Stimulated activated CD4-positive, alpha-beta T cell treated with anti-CD3 and anti-CD28 coated beads, Interleukin-15, amount 100 ng/mL, for 48 hours (primary cell): ENCODE measurements at regions not wholly inside any gene's neighbourhood (a gene's known extent, or its start where the extent isn't known, plus 50 kb on each side); places are given as distances from the start of the nearest gene placed in this dataset.

Experiments
- DNase-seq, 2 donors: peaks; one replicate each; pipeline ENCODE4 v3.0.0-alpha.2; 2020; ENCODE audit warnings: low read depth in 2 of 2

DNA sequence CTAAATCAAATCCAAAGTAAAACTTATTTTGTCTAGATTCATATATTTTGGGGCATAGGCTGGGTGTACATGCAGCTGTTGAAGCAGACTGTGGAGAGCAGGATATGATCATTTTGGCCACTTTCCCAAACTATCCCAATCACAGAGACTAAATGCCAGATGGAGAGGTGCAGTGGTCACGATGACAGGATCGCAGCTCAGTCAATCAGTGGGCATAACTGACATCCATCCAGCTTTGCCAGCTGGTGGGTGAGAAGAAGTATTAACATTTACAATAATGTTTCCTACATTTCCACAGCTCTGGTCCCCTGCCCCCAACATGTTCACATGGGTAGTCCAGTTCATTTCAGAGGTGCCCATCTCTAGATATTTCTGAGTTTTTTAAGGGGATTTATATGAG is 255.5 kb upstream of the SESN3 start:
- DNase-seq, result no peak

DNA sequence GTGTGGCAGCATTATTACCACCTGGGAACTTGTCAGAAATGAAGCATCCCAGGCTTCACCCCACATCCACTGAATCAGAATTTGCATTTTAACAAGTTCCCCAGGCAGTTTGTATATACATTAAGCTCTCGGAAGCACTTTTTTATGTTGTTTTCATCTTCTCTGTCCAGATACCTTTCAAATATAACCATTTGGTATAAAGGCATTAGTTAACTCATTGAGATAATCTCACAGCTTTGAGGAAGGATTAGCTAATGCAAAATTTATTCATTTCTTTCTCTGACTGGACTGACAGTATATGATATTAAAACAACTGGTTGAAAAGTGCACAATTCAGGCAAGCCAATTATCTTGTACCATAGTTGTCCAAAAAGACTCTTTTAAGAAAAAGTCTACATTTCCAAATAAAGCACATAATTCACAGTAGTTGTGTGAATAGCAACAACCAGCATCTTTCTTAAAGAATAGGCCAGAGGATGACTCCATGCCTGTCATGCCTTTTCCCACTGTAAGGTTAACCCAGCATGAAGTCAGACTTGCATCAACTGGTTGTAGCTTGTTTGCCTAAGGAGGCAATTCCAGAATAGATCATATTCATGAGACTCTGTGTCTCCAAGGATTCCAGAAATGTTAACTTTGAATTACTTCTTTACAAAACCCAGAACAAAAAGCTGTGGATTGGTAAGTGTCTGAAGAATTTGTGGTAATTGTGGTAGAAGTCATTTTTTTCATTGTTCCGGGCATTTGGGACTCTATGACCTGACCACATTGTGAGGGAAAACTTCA is 254.3 kb upstream of the SESN3 start:
- no peak for DNase-seq

DNA sequence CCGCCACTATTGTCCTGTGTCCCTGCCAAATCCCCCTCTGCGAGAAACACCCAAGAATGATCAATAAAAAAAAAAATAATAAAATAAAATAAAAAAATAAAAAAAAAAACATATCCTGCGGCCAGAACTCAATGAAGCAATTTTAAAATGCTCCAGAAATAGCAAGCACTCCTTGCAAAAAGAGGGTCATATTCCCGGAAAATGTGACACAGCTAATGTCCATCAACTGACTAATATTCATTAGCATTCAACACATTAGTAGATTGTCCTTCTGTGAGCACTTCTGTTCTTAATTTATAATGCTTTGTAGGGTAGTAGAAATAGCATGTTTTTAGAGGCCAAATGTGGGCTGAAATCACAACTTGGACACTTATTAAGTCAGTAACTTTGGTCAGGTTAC is 252.3 kb upstream of the SESN3 start:
- DNase-seq, result no peak

DNA sequence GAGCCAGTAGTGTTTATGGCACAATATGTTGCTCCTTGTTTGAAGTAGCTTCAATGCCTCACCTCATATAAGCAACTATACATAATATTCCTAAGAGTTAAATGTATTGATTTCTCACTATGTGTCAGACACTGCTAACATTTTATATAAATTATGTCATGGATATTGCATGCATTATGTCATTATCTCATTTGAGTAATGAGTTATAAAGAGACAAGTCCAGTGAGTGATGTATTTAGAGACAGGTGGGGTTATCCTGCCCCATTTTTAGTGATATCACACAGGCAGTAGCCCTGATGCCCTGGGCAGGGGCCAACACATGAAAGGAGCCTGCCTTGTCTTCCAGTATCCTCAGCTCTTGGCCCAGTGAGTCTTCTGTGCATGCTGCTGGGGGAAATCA is 247.0 kb upstream of the SESN3 start:
- DNase-seq, result no peak

DNA sequence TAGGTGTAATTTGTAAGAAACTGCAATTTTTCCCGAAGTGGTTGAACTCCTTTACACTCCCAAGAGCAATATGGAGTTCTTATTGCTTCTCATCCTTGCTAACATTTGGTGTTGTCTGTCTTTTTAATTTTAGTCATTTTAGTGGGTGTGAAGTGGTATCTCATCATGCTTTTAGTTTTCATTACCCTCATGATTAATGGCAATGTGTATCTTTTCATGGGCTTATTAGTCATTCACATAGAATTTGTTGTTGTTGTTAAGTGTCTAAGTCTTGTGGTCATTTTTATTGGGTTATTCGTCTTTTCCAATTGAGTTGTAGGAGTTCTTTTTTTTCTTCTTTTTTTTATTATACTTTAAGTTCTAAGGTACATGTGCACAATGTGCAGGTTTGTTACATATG is 238.3 kb upstream of the SESN3 start:
- no peak for DNase-seq

DNA sequence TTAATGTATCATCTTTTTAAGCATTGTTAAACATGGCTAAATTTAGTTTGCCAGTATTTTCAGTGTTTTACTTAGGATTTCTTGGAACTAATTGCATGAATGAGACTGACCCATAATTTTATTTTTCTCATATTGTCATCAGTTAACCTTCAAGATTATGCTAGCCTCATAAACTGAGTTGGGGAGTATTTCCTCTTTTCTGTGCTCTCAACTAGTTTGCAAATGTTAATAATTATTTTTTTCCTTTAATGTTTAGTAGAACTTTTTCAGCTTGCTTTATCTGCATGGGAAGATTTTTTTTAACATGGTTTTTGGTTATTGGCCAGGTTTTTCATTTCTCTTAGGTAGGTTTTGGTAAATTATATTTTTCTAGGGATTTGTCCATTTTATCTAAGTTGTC is 235.4 kb upstream of the SESN3 start:
- DNase-seq, result no peak

DNA sequence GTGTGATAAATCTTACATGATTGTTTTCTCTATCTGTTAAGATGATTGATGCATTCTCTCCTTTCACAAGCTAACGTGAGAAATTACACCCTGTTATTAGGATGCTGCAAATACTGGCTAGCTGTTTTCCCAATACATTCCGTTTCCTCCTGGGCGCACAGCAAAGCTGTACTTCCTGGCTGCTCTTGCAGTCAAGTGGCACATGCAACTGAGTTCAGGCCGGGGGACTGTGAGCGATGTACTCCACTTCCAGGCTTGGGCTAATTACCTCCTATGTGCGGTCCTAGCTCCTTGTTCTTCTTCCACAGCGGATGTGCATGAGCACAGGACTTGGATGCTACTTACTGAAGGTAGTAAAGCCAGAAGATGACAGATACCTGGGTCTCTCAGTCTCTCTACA is 234.9 kb upstream of the SESN3 start:
- no peak for DNase-seq

DNA sequence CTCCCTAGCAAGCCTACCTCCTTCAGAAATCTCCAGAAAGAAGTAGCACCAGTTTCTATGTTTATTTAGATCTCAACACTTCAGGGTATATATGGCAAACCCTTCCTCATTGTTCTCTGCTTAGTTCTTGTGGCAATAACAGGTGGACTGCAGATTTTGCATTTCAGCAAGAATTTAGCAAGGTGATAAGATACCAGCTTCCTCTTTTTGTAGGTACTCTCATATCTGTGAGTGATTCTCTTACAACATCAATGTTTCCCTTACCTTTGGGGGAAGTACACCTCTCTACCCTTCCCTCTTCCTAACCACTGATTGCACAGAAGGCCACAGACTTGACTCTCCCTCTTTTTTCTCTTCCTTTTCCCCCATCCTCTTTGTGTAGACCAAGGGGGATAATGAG is 230.9 kb upstream of the SESN3 start:
- DNase-seq, result no peak

DNA sequence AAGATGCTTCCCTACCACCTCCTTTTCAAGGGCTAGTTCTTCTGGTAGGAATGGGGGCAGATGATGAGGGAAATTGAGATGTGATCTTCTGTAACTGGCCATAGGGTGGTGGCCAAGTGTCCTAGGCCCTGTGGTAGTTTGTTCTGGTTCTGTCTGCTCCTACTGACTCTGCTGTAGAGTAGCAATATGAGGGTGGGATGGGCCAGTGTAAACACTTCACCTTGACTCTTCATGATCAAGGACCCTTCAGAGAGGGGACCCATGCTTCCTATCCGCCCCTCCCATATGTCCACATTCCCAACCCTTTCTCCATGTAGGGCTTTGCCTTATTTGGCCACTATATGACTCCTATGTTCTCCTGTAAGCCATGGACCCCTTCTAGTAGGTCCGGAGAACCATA is 230.3 kb upstream of the SESN3 start:
- no peak for DNase-seq

DNA sequence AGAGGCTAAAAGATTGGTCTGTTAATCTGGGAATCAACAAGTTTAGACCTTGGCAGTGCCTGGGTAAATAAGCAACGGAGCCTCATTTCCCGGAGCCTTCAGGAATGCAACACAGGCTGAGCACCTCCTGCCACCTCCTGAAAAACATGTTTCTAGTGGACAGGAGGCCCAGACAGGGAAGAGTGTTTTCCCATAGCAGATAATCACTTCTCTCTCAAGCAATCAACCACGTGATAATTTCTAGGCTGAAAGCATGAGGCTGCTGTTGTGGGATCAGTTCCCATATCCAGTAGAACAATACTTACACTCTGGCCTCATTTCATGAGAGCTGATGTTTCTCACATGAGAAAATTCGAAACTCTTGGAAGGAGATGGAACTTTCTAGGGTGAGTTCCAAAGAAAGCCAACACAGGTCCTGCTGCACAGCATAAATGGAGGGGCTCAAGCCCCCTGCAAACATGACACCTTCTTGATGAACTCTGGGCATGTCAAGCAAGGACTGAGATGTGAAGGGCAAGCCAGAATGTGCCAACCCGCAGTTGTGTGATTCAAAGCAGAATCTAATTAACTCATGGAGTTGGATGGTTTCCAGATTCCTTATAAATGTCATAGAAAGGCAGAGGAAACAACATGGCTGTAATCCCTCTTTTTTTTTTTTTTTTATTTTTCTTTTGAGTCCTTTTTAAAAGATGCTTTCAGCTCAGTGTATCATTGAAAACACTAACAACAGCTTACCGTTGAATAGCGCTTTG is 228.5 kb upstream of the SESN3 start:
- no peak for DNase-seq

DNA sequence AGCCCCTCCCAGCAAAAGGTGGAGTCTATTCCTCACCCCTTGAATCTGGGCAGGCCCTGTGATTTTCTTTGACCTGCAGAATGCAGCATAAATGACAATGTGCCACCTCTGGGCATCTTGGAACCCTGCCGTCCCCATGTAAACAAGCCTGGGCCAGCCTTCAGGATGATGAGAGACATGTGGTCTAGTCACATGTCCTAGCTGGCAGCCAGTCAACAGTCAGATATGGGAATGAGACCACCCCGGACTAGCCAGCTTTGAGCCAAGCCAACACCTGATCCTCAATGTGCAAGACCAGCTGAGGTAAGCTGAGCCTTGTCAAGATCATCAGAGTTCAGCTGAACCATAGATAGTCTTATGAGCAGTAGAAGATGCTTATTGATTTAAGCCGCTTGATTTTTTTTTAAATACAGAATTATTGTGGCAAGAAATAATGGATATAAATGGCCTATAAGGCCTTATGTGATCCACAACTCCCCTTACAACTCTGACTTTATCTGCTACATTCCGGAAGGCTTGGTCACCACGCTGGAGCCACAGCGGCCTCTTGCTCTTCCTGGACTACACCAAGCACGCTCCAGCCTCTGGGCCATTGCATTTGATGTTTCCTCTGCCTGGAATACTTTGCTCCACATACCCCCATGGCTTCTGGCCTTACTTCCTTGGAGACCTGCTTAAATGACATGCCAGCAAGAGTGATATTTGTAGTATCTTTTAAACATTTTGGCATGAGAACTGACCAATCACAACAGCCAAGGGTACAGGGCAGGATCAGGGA is 225.9 kb upstream of the SESN3 start:
- no peak for DNase-seq

DNA sequence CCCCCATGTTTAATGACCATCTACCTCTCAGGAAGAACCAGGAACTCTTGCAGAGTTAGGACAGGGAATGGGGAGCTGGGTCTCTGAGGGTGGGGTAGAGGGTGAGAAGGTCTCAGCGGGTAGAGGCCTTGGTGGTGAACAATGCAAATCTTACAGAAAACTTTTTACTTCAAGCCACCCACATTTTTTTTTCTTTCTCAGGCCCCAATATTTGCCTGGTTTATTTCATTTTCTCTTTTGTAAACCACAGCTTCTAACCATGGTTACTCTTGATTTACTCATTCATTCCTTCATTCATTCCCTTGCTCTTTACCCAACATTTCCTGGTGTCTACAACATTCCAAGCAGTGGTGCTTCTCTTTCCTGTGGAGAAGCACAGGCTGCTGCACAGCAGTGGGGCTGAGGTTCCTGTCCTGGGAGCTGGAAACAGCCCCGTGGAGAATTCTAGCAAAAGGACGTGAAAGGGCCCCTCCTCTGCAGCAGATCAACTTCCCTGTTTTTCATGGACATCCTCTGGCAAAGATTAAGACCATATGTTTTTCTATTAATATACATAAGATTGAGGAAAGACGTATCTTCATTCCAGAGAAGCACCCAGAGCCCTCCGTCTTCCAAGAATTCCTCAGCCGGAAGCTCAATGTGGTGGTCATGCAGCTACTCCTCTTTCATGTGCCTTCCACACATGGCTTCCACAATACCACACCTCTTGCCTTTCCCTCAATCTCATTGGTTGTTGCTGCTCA is 224.4 kb upstream of the SESN3 start:
- DNase-seq, result no peak

DNA sequence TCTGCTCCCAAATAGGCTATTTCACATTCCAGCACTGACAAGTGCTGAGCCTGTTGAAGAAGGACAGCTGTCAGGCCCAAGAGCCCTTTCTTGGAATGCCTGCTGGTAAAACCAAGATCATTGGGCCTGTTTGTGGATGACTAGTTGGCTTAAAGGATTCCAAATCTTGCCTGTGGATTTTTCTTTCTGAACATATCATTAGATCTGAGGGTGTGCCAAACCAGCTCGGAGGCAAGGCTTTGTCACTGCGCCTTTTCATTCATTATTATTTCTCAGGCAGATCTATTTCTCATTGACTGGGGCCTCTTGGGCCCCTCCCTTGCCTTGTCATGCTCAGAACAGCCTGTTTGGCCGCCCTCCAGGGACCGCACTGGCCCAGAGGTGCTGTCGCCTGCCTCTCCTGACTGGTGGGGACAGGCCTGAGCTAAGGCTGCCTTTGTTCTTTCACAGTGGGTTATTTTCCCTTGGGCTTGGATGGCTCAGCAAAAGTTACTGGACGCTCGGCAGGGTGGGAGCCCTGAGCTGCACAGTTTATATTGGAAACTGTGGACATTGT is 222.7 kb upstream of the SESN3 start:
- DNase-seq, result no peak

DNA sequence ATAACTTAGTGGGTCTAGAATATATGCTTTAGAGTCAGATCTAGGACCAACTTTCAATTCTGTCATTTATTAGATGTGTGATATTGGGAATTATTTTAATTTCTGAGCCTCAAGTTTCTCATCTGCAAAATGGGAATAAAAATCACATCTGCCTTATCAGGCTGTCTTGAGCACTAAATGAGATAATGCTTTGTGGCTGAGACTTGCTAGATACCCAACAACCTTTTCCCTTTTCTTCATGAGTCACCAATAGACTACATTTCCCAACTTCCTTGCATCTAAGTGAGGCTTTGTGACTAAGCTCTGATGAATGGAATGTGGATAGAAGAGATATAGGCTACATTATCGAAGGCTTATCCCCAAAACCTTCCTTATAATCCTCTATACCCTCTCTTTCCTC is 220.7 kb upstream of the SESN3 start:
- no peak for DNase-seq

DNA sequence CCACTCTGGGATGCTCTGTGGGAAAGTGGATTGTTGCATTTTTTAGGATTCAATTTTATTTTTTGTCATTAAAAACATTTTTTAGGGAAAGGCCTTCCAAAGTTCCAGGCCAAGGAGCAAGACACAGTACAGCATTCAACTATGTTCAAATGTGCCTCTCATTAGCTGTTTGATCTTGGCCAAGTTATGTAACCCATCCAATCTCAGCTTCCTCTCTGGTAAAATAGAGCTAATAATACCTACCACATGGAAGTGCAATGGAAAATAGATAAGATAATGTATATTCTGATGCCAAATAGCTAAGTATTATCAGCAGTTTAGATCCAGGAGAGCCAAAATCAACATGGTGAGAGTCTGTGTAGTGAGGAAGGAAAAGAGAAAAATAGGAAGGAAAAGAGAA is 220.3 kb upstream of the SESN3 start:
- DNase-seq, result no peak

DNA sequence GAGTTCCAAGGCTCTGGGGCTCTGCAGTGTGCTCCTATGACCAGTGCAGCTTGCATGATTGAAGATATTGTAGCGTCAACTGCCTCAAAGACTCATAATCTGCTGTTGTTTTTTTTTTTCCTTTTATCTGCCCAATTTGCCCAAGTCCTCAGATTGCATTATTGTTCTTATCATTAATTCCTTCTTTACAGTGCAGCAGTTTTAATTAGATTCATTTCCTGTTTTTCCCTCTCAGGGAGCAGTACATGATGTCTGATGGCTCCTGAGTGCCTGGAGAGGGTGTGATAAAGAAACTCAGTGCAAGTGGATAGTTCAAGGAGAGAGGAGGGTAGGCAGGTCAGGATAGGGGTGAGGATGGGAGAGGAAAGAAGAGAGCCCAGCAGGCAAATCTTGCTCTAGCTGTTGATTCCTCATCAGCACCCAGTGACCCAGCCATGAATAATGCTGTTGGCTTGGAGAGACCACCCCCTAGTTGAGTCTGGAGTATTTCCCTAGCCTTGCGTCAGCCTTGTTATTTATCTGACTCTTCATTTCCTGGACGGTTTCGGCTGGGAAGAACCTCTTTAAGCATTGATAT is 219.6 kb upstream of the SESN3 start:
- DNase-seq, result no peak

DNA sequence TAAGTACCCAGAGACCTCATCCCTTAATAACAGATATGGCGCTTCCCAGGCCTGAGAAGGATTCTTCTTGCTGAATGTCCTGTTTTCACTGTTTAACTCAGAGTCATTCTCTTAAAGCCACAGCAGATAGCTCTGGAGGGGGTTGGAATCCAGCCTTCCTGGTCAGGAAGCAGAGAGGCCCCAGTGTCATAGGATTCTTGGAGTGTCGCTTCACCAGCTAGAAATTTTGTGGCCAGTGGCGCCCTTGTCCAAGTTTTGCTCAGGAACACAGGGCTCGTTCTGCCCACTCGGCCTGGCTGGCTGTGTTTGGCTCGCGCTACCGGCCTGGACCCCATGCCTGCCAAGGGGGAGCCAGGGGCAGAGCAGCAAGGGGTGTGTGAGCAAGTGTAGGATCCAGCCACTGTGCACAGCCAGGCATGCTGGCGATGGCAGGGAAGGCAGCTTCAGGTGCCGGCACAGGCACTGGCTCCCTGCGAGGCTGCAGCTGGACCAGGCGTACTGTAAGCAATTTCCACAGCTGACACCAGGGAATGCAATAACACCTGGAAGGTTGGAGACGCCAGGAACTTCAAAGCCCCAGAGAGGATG is 214.8 kb upstream of the SESN3 start:
- no peak for DNase-seq

DNA sequence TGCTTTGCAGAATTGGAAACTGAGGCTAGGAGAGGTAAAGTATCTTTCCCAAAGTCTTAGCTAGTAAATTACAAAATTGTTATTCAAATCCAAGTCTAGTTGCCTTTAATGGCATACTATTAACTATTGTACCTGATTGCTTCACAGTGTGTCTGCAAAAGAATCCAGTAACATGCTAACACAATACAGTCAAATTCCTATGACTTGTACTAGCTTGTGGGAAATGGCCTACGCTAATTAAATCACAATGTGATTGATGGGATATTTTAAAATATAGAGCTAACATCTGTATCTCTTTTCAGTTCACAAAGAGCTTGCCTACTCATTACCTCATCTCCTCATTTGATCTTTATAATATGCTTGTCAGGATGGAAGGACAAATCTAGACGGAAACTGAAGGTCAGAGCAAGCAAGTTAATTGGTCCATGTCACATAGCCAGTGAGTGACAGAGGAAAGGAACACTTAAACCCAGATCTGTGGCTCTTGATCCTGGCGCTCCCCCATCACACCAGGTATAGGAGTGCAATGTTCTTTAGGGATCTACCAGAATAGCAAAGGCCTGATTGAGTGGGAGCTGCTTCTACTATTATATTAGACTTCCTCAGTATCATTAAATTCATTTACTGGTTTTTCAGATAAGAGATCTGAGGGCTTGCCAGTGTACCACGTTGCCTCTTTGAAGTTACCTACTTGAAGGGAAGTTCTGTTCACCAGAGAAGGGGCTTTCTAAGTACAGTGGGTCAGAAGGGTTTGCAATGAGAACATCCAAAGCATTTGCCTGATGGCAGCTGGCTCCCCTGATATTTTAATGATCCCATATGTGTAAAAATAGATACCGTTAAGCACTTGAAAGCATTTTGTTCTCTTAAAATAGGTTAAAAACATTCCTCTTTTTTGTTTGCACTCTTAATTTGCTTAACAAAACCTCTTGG is 213.6 kb upstream of the SESN3 start:
- DNase-seq, result no peak

DNA sequence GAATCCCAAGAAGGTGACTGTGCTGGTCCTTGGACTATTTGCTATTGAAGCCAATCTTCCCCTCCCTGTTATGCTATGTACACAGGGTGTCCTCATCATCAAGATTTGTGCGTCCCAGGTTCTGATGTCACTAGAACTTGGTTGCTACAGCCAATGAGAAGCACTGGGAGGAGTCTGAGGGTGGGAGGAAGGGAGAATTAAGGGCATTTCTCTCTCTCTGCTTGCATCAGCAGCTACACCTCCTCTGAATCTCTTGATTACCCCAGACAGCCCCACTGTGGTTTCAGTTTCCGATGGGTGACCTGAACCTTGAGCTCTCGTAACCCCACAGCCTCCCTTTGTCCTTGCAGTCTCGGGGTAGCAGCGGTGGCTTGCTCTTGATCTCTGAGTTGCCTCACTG is 212.4 kb upstream of the SESN3 start:
- peak; percentile 0 to 7 for DNase-seq

DNA sequence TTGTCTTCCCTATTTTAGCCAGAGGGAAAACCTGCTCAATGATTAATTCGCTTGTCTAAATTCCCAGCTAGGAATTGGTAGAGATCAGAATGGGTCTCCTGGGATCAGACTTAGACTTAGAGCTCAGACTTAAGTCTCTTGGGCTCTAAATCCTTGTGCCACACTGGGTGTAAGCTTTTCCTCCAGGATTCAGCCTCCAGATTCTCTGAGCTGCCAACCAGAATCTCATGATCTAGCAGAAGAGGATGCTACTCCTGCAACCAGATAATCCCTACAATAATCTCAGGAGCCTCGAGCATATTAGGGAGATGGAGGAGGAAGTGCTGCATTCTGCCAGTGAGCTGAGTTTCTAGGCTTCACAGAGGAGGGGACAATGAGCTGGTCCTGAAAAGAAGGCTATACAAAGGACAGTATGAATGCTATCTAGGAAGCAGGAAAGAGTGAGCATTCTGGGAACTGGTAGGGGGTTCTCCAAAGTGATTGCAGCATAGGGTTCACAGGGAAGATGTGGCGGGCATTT is 211.6 kb upstream of the SESN3 start:
- DNase-seq, result no peak
